ENCODE measurements at regions not wholly inside any gene's neighbourhood (a gene's known extent, or its start where the extent isn't known, plus 50 kb on each side); places are given as distances from the start of the nearest gene placed in this dataset.

DNA sequence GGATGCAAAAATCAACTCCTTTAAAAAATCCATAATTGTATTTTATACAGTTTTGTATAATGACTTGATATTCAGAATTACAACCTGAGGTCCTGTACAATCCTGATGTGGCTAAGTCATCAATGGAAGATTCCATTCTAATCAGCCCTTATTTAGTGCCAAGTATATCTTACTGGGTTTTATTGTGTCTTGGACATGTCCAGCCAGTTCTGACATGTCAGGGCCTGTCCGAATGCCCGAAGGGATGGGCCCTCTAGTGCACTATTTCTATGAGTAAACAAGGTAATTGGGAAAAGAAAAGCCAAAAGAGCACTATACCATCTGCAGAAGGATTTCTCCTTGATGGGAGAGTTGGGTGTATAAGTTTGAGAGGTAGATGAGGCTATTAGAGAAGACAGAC is 412.9 kb downstream of the METTL15 start:
- no peak for TF ChIP-seq YY1 (IDR thresholded peaks at IDR 0.05; ENCODE audit: insufficient read depth, insufficient read length)
- TF ChIP-seq ZNF274 (IDR thresholded peaks at IDR 0.05; ENCODE audit: low read depth, low read length): no peak
- no peak for TF ChIP-seq SUZ12 (IDR thresholded peaks at IDR 0.05; ENCODE audit: extremely low read depth, insufficient read depth, insufficient read length)

Measured in NT2/D1 (cell line).